NCI-H1417 (cell line): ENCODE measurements at regions not wholly inside any gene's neighbourhood (a gene's known extent, or its start where the extent isn't known, plus 50 kb on each side); places are given as distances from the start of the nearest gene placed in this dataset.
"Not testable (repeated sequence)": the region's sequence is repeated elsewhere in the genome, so short reads cannot be mapped to it uniquely, and the experiment has no call there.

Source experiments
- DNase-seq, 3 experiments: peaks; one replicate each; lab custom pipeline; 2025; lab: John Stamatoyannopoulos, UW

DNA sequence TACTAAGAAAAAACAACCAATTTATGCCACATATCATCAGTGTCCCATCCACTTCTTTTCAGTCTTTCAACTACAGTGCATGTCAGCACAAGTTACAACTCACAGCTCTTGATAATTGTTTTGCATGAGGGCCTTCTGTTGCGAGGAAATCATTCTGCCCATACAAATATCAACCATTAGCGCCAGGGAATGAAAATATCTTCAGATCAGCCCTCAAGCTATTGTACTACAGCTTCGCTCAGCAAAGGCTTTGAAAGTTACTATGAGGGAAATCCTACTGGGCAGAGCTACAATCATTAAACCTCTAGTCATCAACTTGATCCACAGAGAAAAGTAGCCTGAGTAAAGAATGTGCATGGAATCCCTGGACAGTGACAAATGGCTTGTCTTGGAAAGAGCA lies 1023.6 kb upstream of the HS3ST1 start:
- DNase-seq: no peak

DNA sequence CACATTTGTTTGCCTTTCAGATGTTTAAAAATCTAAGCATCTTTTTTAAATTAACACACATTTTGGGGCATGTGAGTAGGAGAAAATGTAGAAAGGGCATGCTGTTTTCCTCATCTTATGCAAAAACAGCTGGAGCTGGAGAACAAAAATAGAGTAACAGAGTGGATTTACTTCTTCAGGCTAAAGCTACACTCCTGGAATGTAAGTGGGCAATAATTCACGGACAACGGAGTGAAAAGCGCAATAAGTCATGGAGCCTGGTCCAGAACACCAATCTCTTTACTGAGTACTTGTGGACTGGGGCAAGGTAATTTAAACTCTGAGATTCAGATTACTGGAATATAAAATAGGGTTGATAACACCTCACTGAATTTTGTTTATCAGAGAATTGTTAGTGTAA lies 1018.8 kb upstream of the HS3ST1 start:
- no peak for DNase-seq

DNA sequence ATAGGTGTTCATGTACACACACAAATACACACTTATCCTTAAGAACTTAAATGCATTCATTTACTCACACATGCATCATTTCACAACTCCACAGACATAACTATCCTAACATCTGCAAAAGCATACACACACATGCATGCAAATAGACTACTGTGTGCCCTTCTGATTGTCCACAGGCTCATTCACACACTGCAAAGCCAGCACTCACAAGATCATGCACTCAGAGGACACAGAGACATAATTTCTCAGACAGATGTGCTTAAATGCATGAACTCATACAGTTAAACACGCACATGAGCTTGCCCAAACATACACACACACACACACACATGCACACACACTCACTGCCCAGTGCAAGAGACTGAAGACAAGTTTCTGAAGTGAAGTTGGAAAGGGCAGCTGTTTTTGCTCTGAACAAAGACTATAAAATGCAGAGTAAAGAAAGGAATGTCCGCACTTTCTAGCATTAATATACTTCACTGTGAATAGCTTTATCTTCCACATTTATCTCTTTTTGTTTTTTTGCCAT lies 1018.0 kb upstream of the HS3ST1 start:
- no peak for DNase-seq

DNA sequence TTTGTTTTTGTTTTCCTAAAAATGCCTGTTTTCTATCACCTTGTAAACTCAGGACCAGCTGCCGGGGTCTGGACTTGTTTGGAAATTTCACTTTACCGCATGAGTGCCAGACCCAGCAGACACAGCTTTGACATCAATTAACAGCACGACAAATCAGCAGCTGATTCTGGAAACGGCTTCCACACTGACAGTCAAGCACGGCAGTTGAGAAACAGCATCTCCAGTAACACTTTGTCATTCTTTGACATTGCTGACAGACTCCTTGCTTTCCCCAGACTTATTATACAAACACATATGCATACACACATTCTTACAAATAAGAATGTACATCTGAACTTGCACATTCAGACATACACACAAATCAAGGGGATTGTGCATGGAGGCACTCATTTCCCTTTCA lies 1017.6 kb upstream of the HS3ST1 start:
- DNase-seq: no peak

DNA sequence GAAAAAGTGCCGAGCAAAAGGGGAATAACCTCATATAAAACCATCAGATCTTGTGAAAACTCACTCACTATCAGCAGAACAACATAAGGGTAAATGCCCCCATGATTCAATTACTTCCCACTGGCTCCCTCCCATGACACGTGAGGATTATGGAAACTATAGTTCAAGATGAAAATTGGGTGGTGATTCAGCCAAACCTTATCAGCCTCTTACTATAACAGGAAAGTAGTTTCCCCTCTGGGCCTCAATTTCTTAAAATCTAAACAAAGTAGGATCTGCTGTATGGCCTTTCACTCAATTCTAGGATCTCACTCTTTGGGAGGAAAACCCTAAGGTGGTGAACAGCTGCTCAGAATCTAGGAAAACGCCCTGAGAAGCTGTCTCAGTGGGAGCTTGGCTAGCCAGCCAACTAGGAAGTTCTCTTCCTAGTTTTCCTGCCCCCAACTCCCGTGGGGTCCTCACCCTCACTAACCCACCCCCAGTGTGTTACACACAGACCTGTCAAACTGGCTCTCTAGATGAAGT lies 1017.1 kb upstream of the HS3ST1 start:
- no peak for DNase-seq

DNA sequence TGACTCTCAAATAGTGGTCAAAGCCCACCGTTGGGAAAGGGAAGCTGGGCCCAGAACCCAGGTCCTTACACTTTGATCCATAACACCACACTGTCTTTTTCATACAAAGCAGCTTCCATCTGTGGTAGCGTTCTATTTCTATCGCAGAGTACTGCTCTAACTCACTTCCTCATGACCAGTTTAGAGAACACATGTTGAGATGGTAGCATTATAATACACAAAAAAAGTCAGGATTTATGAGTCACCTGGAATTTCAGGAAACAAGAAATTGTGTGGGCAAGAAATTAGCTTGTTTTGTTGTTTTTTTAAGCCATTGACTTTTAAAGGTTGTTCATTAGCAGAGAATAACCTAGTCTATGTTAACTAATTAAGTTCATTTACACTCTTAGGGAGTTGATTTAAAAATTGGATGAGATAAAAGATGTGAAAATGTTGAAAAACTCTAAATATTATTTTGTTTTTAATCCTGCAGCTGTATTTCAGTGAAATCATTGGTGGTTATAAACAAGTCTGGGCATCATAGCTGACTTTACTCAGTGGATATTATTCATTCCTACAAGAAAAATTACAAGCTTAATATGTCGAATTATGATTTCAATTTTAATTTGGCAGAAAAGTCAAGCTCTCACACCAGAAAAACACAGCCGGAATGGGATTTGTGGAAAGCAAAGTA lies 1011.1 kb upstream of the HS3ST1 start:
- DNase-seq: no peak

DNA sequence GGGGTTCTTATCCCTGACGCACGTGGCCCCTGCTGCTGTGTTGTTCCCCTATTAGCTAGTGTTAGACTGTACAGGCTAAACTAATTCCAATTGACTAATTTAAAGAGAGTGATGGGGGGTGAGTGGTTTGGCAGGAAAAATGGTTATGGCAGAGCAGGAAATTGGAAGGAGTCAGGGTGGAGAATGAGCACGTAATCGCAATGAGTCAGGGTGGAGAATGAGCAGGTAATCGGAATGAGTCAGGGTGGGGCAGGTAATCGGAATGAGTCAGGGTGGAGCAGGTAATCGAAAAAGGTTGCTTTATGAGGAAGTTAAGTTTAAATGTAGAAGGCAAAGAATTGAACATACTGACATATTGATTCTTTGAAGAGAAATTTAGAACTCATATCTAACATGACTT lies 1002.6 kb upstream of the HS3ST1 start:
- DNase-seq: not testable (repeated sequence)

DNA sequence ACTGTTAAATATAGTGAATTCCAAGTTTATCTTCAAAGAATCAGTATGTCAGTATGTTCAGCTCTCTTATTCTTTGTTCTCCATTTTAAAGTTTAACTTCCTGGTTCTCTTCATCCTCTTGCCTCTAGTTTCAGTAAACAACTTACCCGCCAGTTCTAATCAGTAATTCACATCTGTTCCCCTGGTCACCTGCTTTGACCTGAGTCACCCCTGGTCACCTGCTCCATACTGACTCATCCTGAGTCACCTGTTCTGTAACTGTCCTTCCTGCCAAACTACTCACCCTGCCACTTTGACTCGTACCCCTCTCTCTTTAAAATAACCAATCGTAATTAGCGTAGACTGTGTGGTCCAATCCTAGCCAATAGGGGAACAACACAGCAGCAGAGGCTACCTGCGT lies 992.7 kb upstream of the HS3ST1 start:
- no peak for DNase-seq

DNA sequence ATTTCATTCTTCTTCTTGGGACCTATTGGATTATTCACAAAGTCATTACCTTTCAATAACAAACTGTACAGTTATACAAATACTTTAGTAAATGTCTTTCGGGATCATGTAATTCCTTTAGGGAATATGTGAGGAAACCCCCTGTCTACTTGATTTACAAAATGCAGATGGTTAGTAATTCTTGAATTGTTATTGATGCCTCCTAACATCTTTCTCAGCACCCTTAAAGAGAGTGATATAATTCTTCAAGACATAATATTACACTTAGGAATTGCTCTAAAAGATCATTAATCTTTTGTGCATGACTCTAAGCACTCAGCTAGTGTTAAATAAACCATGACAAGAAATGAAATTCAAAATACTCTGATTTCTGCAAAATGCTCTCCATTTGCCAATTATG lies 988.1 kb upstream of the HS3ST1 start:
- no peak for DNase-seq

DNA sequence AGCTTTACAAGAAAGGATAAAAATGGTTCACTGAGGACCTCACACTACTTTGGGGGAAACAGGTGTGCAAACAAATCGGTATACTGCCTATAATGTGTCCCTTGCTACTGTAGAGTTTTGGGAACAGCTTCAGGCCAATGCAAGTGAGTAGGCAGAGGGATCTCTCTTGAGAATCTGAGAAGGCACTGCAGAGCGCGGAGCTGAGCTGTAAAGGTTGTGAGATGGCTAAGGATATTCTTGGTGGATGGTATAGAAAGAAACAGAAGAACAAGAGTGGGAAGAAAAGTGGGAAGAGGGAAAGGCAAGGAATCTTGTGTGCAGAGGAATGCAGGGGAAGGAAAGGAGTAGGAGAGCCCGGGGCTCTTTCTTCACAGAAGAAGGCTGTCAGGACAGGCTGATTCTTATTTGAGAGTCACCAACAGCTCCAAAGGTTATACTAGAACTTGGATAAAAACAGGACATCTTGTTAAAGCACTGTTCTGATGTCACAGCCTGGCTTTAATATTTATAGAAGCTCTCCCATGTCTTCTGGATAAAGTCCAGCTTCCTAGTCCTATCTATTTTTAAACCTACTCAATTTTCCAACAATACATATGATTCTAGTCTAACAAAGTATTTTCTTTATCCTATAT lies 985.6 kb upstream of the HS3ST1 start:
- no peak for DNase-seq

DNA sequence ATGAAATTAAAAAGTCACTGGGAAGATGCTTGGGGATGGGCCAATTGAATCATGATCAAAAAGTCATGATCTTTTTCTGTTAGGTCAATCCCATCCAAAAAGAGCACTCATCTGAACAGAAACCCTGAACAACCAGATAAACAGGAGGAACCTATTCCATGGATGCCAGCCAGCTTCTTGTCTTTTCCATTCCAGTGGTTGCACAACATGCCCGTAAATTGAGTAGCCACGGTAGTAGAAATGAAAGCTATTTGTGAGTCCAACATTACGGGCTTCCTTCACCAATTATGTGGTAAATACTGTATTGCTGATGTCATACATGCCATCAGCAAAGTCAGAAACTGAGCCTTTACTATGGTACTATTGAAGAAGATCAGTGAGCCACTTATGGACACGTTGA lies 982.4 kb upstream of the HS3ST1 start:
- DNase-seq: no peak

DNA sequence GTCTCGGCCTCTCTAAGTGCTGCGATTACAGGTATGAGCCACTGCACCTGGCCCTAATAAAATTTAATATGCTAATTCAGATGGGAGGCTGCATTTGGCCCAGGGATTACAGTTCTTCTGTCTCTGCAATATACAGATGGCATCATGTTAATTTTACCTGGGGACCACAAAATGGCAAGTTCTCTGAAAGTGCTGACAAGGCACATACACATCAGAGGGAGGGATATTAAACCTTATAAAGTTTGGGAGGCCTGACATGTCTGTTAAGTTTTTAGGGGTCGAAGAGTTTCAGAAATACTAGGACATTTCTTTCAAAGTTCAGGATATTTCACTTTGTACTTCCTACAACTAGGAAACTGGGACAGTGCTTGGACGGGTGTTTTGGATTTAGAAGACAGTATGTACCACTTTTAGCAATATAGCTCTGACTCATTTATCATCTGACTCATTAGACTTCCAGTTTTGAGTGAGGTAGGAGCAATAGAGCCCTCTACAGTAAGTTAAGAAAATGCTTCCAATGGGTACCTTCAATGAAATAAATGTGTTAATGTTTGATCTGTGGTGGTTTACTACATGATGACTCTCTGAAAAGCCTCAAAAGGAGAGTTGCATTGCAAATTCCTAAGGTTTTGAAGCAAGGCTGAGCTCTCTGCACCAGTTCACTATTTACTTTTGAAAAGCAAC lies 981.0 kb upstream of the HS3ST1 start:
- DNase-seq: no peak

DNA sequence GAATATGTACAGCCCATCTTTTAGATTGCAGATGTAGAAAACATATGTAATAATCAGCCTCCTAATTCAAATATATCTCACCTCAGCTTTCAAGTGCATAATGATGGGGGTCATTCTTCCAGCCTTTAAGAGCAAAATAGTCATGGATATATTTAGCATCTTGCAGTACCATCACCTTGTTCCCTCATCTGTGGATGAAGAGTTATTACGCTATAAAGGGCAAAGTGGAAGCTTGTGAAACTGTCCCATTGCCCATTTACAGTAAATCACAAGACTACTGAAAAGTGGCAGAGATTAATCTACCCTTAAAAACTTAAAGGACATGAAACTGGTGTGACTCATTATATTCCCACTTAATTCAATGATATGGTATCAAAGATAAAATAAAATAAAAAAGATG lies 979.7 kb upstream of the HS3ST1 start:
- no peak for DNase-seq

DNA sequence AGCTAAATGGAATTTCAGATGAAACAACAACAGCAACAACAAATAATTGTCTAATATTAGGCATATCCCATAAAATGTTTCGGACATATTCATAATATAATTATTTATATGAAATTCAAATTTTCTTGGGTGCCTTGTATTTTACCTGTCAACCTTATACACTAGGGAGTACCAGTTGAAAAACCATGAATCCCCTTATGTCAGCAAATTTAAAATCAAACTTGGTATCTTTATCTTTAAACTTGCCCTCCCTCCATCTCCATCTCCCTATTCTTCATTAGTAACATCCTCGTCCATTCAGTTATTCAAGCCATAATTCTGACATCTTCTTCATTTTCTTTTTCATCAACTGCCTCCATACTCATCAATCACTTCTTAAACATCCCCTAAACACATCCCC lies 974.5 kb upstream of the HS3ST1 start:
- no peak for DNase-seq

DNA sequence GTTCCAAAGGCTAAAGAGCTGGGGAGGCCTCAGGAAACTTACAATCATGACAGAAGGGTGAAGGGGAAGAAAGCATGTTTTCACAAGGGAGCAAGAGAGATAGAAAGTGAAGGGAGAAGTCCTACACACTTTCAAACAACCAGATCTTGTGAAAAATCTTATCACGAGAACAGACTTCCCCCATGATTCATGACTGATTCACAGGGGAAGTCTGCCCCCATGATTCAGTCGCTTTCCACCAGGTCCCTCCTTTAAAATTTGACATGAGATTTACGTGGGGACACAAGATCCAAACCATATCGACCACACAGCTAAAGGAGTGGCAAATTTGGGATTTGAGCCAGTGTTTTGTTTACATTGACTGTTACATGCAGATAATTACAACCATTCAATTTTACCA lies 971.1 kb upstream of the HS3ST1 start:
- no peak for DNase-seq

DNA sequence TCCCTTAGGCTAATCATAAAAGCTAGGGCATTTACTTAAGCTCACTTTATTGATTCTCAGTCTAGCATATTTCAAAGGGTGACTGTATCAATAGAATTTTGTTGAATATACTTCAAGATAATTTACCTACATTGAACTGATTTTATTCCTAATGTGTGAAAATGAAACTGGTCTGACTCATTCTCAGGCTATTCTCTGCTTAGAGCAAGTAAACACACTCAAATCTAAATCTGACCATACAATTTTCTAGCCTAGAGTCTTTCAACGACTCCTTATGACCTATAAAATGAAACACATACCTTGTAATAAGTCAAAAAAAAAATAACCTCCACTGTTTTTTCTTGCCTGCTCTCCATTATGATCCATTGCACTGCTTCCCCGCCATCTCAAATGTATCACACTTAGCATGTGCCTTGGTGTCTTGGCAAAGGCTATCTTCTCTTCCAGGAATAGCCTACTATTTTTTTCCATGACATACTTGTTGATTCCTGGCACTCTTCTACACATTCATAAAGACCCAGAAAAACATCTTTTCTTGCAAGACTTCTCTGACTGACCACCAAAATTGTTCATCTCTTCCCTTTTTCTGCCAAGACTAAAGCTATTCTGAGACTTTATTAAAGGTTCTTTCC lies 965.1 kb upstream of the HS3ST1 start:
- no peak for DNase-seq

DNA sequence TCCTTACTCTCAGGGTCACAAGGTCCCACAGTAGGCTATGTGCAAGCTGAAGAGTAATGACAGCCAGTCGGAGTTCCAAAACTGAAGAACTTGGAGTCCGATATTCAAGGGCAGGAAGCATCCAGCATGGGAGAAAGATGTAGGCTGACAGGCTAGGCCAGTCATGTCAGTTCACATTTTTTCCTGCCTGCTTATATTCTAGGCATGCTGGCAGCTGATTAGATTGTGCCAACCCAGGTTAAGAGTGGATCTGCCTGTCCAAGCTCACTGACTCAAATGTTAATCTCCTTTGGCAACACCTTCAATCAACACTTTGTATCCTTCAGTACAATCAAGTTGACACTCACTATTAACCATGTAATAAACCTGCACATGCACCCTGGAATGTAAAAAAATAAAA lies 960.9 kb upstream of the HS3ST1 start:
- DNase-seq: no peak

DNA sequence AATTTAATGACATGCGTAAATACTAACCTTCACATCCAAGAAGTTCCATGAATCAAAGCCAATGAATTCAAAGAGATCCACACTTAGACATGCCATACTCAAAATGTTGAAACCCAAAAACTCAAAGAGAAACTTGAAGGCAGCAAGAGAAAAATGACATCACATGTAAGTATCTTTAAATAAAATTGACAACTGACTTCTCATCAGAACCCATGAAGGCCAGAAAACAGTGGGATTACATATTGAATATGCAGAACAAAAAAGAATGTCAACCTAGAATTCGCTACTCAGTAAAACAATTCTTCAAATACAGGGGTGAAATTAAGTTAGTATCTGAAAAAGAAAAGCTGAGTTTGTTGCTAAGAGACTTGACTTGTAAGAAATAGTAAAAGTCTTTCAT lies 953.9 kb upstream of the HS3ST1 start:
- no peak for DNase-seq

DNA sequence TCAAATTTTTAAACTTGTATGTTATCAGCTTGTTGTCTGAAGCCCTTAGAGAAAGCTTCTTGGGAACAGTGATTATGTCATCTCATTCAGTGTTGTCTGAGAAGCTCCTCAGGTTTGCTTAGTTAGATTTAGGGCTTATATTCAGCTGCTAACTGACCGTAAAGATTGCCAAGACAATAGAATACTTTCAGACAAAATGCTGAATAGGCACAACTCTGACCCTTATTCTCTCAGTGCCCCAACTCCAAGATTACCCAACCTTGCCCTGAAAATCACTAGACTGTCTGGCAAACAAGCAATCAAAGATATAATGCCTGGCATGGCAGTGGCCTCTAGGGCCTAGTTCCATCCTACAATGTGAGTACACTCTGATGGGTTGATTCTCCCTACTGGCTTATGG lies 950.5 kb upstream of the HS3ST1 start:
- DNase-seq: no peak

DNA sequence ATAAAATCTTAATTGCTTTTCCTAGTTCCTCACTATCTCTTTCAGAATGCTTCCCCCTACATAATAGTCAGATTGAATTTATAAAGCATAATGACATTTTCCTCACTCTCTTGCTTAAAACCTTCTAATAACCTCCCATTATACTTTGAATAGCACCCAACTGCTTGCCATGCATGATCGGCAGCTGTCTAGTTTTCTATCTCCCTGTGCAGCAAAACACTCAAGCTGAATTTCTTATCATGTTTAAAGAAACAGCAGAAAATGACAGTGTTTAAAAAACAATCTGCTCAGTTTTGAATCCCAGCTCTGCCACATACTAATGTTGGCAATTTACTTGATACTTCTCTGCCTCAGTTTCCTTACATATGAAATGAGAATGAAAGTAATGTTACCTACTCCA lies 947.1 kb upstream of the HS3ST1 start:
- DNase-seq: peak in 1 of 3 experiments; percentile 12

DNA sequence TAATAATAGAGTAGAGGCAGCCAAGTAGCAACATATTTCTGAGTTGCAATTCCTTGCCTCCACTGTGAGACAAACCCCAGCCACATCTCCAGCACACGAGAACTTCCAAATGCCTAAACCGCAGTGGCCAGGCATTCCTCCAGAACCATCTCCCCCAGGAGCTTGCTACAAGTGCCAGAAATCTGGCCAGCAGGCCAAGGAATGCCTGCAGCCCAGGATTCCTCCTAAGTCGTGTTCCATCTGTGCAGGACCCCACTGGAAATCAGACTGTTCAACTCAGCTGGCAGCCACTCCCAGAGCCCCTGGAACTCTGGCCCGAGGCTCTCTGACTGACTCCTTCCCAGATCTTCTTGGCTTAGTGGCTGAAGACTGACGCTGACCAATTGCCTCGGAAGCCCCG lies 937.2 kb upstream of the HS3ST1 start:
- not testable (repeated sequence) for DNase-seq

DNA sequence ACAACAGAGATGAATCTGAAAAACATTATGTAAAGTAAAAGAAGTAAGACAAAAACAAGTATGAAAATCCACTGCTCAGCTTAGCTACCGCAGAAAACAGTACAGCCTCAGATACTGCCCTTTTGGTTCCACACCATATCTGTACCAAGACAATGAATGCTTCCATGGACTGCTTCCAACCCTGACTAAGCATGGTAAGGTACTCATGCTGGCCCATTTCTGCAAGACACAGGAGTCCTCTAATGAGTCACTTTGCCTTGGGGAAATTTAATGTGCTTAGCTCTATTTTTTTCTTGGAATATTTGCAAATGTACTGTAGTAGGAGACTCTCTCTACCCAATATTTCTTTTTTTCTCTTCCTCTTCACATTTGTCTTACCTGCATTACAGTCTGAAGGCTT lies 931.7 kb upstream of the HS3ST1 start:
- no peak for DNase-seq

DNA sequence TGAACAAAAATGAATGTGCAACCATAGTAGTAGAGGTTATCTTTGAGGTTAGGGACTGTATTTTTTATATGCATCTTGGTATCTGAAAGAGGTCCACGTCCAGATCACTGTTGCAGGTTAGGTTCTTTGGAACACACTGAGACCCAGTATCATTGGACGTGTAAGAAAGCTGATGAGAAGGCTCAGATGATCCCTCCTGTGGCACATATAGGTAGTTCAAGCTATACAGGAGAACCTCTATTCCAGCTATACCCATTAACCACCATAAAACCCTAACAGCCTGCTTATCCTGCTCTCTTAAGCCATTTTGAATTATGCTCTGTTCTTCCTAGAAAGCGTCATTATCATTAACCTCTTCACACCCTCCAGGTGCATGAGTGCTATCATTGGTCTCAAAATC lies 930.7 kb upstream of the HS3ST1 start:
- peak in 1 of 3 experiments; percentile 14 for DNase-seq
